ENCODE measurements at regions not wholly inside any gene's neighbourhood (a gene's known extent, or its start where the extent isn't known, plus 50 kb on each side); places are given as distances from the start of the nearest gene placed in this dataset.

DNA sequence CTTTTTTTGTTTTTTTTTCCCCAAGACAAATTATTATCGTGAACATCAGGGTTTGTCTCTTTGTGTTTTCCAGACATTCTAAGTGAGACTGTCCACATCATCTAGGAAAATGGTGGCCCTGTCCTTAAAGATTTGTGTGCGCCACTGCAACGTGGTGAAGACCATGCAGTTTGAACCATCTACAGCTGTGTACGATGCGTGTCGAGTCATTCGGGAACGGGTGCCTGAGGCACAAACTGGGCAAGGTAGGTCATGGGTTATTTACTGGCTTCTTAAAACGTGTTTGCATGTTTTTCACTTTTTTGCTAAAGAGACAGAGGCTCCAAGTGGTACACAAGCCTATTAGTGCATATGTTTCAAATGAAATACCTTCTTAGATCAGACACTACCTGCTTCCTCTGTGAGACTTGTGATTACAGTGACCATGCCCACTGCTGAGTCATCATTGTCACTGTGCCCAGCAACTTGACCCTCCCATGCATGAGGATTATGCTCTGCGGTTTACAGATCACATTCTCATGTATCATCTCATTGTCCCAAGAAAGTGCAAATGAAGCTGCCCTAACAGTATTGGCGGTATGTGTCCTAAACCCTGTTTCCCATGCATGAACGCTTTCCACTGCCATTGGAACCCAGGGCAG lies 395.2 kb upstream of the TPM1 start:
- no peak overlapping the region for H3K4me2 ChIP-seq (ENCODE audit: low read depth, low read length)
- TF ChIP-seq, protein P1, sequence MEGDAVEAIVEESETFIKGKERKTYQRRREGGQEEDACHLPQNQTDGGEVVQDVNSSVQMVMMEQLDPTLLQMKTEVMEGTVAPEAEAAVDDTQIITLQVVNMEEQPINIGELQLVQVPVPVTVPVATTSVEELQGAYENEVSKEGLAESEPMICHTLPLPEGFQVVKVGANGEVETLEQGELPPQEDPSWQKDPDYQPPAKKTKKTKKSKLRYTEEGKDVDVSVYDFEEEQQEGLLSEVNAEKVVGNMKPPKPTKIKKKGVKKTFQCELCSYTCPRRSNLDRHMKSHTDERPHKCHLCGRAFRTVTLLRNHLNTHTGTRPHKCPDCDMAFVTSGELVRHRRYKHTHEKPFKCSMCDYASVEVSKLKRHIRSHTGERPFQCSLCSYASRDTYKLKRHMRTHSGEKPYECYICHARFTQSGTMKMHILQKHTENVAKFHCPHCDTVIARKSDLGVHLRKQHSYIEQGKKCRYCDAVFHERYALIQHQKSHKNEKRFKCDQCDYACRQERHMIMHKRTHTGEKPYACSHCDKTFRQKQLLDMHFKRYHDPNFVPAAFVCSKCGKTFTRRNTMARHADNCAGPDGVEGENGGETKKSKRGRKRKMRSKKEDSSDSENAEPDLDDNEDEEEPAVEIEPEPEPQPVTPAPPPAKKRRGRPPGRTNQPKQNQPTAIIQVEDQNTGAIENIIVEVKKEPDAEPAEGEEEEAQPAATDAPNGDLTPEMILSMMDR (IDR thresholded peaks at IDR 0.05; ENCODE audit: low read length) = no peak
- TF ChIP-seq EZH2phosphoT487 (IDR thresholded peaks at IDR 0.05; ENCODE audit: low read length) = no peak
- no peak for TF ChIP-seq EZH2 (optimal IDR thresholded peaks at IDR 0.05; ENCODE audit: low read depth, low read length)
- no peaks in the 10 kb centered on the region for H3K79me2 ChIP-seq (ENCODE audit: low read length)
- no peak overlapping the region for H2AFZ ChIP-seq (ENCODE audit: low read length)
- no peaks in the 10 kb centered on the region for H3K27me3 ChIP-seq (replicated peaks; ENCODE audit: insufficient read depth, low read length)
- H3K4me1 ChIP-seq (ENCODE audit: low read length) = 0 out of 2 replicates have a peak, but pooled peaks cover 3% of the 10 kb centered on the region
- no peak overlapping the region for H3K4me3 ChIP-seq (ENCODE audit: low read length)
- H3K9me3 ChIP-seq (replicated peaks; ENCODE audit: insufficient read depth, low read length) = no peaks in the 10 kb centered on the region
- peak; percentile 15 for DNase-seq
- no peaks in the 10 kb centered on the region for H3K9me2 ChIP-seq (replicated peaks; ENCODE audit: insufficient read depth, low read length)
- H3F3A ChIP-seq (ENCODE audit: insufficient read depth, low read length) = no peaks in the 10 kb centered on the region
- no peaks in the 10 kb centered on the region; the same call in 1 of the 2 replicates for H4K20me1 ChIP-seq (ENCODE audit: insufficient read depth, low read length)
- H3K9ac ChIP-seq (ENCODE audit: low read length) = no peak overlapping the region
- no peak overlapping the region for H3K27ac ChIP-seq (ENCODE audit: low read length)
- no peaks in the 10 kb centered on the region for H3K36me3 ChIP-seq (replicated peaks; ENCODE audit: insufficient read depth, low read length)

DNA sequence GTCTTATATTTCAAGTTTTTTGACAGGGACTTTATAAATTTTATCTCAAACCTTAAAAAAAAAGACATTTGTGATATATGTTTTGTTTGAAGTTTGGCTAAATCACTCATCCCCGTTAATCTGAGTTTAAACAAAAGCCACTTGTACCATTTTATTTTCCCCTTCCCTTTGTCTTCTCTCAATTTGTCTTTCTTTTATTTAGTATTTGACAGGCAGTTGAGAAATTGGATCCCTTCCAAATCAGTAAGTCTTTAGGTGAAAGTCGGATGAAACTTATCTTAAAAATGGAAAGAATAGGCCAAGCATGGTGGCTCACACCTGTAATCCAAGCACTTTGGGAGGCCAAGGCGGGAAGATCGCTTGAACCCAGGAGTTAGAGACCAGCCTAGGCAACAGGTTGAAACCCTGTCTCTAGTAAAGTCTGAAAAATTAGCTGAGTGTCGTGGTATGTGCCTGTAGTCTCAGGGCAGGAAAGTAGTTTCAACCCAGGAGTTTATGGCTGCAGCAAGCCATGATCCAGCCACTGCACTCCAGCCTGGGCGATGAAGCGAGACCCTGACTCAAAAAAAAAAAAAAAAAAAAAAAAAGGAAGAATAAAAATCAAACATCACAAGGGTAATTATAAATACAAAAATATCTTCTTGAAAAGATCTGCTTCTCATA lies 394.6 kb upstream of the TPM1 start:
- H3K79me2 ChIP-seq (ENCODE audit: low read length) = no peaks in the 10 kb centered on the region
- H3F3A ChIP-seq (ENCODE audit: insufficient read depth, low read length) = no peaks in the 10 kb centered on the region
- H3K9me3 ChIP-seq (replicated peaks; ENCODE audit: insufficient read depth, low read length) = no peaks in the 10 kb centered on the region
- H3K4me3 ChIP-seq (ENCODE audit: low read length) = no peak overlapping the region
- TF ChIP-seq EZH2phosphoT487 (IDR thresholded peaks at IDR 0.05; ENCODE audit: low read length) (no peak), EZH2 (optimal IDR thresholded peaks at IDR 0.05; ENCODE audit: low read depth, low read length) (no peak)
- TF ChIP-seq, protein P1 (IDR thresholded peaks at IDR 0.05; ENCODE audit: low read length) = no peak
- H3K9me2 ChIP-seq (replicated peaks; ENCODE audit: insufficient read depth, low read length) = no peaks in the 10 kb centered on the region
- no peak overlapping the region for H3K27ac ChIP-seq (ENCODE audit: low read length)
- no peak overlapping the region for H3K9ac ChIP-seq (ENCODE audit: low read length)
- H4K20me1 ChIP-seq (ENCODE audit: insufficient read depth, low read length) = no peaks in the 10 kb centered on the region; the same call in 1 of the 2 replicates
- H3K36me3 ChIP-seq (replicated peaks; ENCODE audit: insufficient read depth, low read length) = no peaks in the 10 kb centered on the region
- H2AFZ ChIP-seq (ENCODE audit: low read length) = no peak overlapping the region
- DNase-seq = no peak
- H3K4me1 ChIP-seq (ENCODE audit: low read length) = 0 out of 2 replicates have a peak, but pooled peaks cover 3% of the 10 kb centered on the region
- H3K27me3 ChIP-seq (replicated peaks; ENCODE audit: insufficient read depth, low read length) = no peaks in the 10 kb centered on the region
- H3K4me2 ChIP-seq (ENCODE audit: low read depth, low read length) = no peak overlapping the region

DNA sequence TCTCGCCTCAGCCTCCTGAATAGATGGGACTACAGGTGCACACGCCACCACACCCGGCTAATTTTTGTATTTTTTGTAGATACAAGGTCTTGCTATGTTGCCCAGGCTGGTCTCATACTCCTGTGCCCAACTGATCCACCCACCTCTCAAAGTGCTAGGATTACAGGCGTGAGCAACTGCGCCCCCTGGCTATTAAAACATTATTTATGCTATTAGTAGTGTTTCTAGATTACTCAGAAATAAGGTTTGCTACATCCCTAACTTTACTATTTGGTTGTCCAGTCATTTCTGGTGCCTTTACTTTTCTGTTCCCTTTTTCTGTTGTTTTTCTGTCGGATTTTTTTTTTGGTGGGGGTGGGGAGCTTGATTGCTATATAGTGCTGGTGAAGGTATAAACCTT lies 393.6 kb upstream of the TPM1 start:
- H3K27ac ChIP-seq (ENCODE audit: low read length) = no peak overlapping the region

More for the DNA sequence above, 393.6 kb upstream of the TPM1 start:
- Histone ChIP-seq H3K9me3 (replicated peaks; ENCODE audit: insufficient read depth, low read length) (no peaks in the 10 kb centered on the region), H3K36me3 (replicated peaks; ENCODE audit: insufficient read depth, low read length) (no peaks in the 10 kb centered on the region), H2AFZ (ENCODE audit: low read length) (no peak overlapping the region), H3F3A (ENCODE audit: insufficient read depth, low read length) (no peaks in the 10 kb centered on the region), H3K4me2 (ENCODE audit: low read depth, low read length) (no peak overlapping the region), H3K9me2 (replicated peaks; ENCODE audit: insufficient read depth, low read length) (no peaks in the 10 kb centered on the region), H3K79me2 (ENCODE audit: low read length) (no peaks in the 10 kb centered on the region), H3K4me1 (ENCODE audit: low read length) (0 out of 2 replicates have a peak, but pooled peaks cover 3% of the 10 kb centered on the region), H4K20me1 (ENCODE audit: insufficient read depth, low read length) (no peaks in the 10 kb centered on the region; the same call in 1 of the 2 replicates), H3K27me3 (replicated peaks; ENCODE audit: insufficient read depth, low read length) (no peaks in the 10 kb centered on the region), H3K9ac (ENCODE audit: low read length) (no peak overlapping the region), H3K4me3 (ENCODE audit: low read length) (no peak overlapping the region)
- no peak for DNase-seq
- TF ChIP-seq, protein P1 (IDR thresholded peaks at IDR 0.05; ENCODE audit: low read length) = peak; percentile 27; the same call in 1 of the 2 replicates
- TF ChIP-seq EZH2phosphoT487 (IDR thresholded peaks at IDR 0.05; ENCODE audit: low read length) = no peak
- TF ChIP-seq EZH2 (optimal IDR thresholded peaks at IDR 0.05; ENCODE audit: low read depth, low read length) = no peak

Data from MM.1S (cell line).